ENCODE measurements at regions not wholly inside any gene's neighbourhood (a gene's known extent, or its start where the extent isn't known, plus 50 kb on each side); places are given as distances from the start of the nearest gene placed in this dataset.
A peak's percentile ranks its signal among the peaks of the same experiment; 100 is the strongest.

GRCh38 chr3:159620281-159620680, 368.4 kb upstream of the IL12A start:
- DNase-seq (ENCODE audit: low spot score): peak; percentile 16

- DNase-seq (ENCODE audit: low spot score): peak; percentile 84
Measured at GRCh38 chr3:159620873-159621272, 367.8 kb upstream of the IL12A start.

GRCh38 chr3:159624616-159625015, 364.0 kb upstream of the IL12A start:
- DNase-seq (ENCODE audit: low spot score): no peak

- no peak for DNase-seq (ENCODE audit: low spot score)
Measured at GRCh38 chr3:159625594-159625993, 363.0 kb upstream of the IL12A start.

GRCh38 chr3:159626598-159626997, 362.0 kb upstream of the IL12A start:
- DNase-seq (ENCODE audit: low spot score): no peak

GRCh38 chr3:159627229-159627628, 361.4 kb upstream of the IL12A start:
- no peak for DNase-seq (ENCODE audit: low spot score)

- no peak for DNase-seq (ENCODE audit: low spot score)
Measured at GRCh38 chr3:159627634-159628033, 361.0 kb upstream of the IL12A start.

- peak; percentile 35 for DNase-seq (ENCODE audit: low spot score)
Measured at GRCh38 chr3:159629329-159630084, 359.1 kb upstream of the IL12A start.

- DNase-seq (ENCODE audit: low spot score): no peak
Measured at GRCh38 chr3:159631226-159631625, 357.4 kb upstream of the IL12A start.

GRCh38 chr3:159632128-159632527, 356.5 kb upstream of the IL12A start:
- no peak for DNase-seq (ENCODE audit: low spot score)

- DNase-seq (ENCODE audit: low spot score): no peak
Measured at GRCh38 chr3:159632851-159633250, 355.8 kb upstream of the IL12A start.

- DNase-seq (ENCODE audit: low spot score): peak; percentile 69
Measured at GRCh38 chr3:159634483-159634882, 354.2 kb upstream of the IL12A start.

- peak; percentile 75 for DNase-seq (ENCODE audit: low spot score)
Measured at GRCh38 chr3:159635047-159635641, 353.5 kb upstream of the IL12A start.

- DNase-seq (ENCODE audit: low spot score): peak; percentile 84
Measured at GRCh38 chr3:159637883-159638542, 350.6 kb upstream of the IL12A start.

- DNase-seq (ENCODE audit: low spot score): no peak
Measured at GRCh38 chr3:159640225-159640624, 348.4 kb upstream of the IL12A start.

GRCh38 chr3:159643406-159643805, 345.2 kb upstream of the IL12A start:
- peak; percentile 62 for DNase-seq (ENCODE audit: low spot score)

- peak; percentile 42 for DNase-seq (ENCODE audit: low spot score)
Measured at GRCh38 chr3:159645874-159646273, 342.8 kb upstream of the IL12A start.

GRCh38 chr3:159649951-159650350, 338.7 kb upstream of the IL12A start:
- DNase-seq (ENCODE audit: low spot score): no peak

GRCh38 chr3:159650726-159651125, 337.9 kb upstream of the IL12A start:
- no peak for DNase-seq (ENCODE audit: low spot score)

- DNase-seq (ENCODE audit: low spot score): no peak
Measured at GRCh38 chr3:159652452-159652851, 336.2 kb upstream of the IL12A start.

GRCh38 chr3:159654183-159655134, 334.2 kb upstream of the IL12A start:
- no peak for DNase-seq (ENCODE audit: low spot score)

GRCh38 chr3:159655202-159655601, 333.4 kb upstream of the IL12A start:
- DNase-seq (ENCODE audit: low spot score): no peak
